Fibroblast of villous mesenchyme (primary cell): ENCODE measurements at regions not wholly inside any gene's neighbourhood (a gene's known extent, or its start where the extent isn't known, plus 50 kb on each side); places are given as distances from the start of the nearest gene placed in this dataset.

Experiments used
- DNase-seq: peaks from one replicate; pipeline ENCODE4 v3.0.0-alpha.2; 2010; ENCODE audit warnings: low read depth
- H3K4me3 ChIP-seq: 2 replicates; pipeline ENCODE4 v1.5.1; 2011; ENCODE audit warnings: low read depth, mild to moderate bottlenecking, low read length
- TF ChIP-seq, protein P1 (sequence below): IDR thresholded peaks from 2 replicates; pipeline ENCODE4 v1.5.1; 2012; ENCODE audit warnings: low read depth, mild to moderate bottlenecking, low read length; ENCODE audit not compliant: insufficient read depth

DNA sequence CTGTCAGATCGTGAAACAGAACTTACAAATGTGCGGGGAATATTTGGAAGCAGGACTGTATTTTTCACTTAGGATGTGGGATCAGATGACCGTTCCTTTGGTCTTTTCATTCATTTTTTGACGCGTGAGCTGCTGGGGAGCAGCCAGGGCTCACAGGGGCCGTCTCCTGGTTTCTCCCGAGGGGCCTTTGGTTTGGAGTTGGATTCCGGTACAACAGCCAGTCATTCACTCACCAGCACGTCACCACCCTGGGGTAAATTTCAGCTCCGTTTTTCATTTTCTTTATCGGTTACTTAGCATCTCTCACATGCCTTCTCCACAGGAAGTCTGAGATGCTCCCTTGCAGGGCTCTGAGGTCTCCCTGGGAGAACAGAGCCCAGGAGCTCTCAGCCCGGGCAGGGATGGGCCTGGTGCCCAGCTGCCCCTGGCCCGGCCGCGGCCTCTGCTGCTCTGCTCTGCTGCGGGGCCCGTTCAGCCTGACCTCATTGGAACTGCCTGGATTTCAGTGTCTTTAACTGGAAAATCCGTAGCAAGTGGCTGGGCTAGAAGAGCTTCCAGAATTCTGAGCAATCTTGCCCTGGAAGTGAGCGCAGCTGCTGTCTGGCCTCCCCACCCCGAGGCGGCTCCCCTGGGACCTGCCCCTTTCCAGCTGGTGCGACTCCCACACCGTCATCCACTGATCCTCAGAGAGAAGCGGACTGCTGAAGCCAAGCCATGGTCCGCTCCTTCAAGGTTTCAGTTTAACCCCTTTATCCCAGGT lies 335.6 kb downstream of the EIPR1 start:
- TF ChIP-seq, protein P1, sequence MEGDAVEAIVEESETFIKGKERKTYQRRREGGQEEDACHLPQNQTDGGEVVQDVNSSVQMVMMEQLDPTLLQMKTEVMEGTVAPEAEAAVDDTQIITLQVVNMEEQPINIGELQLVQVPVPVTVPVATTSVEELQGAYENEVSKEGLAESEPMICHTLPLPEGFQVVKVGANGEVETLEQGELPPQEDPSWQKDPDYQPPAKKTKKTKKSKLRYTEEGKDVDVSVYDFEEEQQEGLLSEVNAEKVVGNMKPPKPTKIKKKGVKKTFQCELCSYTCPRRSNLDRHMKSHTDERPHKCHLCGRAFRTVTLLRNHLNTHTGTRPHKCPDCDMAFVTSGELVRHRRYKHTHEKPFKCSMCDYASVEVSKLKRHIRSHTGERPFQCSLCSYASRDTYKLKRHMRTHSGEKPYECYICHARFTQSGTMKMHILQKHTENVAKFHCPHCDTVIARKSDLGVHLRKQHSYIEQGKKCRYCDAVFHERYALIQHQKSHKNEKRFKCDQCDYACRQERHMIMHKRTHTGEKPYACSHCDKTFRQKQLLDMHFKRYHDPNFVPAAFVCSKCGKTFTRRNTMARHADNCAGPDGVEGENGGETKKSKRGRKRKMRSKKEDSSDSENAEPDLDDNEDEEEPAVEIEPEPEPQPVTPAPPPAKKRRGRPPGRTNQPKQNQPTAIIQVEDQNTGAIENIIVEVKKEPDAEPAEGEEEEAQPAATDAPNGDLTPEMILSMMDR: no peak
- DNase-seq: no peak
- no peak overlapping the region for H3K4me3 ChIP-seq

DNA sequence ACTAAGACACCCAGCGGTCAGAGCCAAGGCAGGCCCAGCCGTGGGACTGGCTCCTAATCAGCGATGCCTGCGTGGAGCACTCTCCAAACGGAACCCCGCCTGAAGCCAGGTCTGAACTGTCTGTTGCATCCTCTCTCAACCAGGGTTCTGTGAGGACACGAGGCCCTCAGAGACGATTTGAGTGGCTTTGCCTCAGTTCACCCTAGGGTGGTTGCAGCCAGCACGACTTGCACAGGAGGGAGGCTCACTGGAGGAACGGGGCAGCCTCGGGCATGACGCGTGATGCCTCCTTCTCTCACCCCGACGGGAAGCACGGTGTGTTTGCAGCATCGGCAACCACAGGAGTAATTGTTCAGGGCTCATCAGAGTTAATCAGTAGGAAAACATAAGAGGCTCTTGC lies 336.4 kb downstream of the EIPR1 start:
- TF ChIP-seq, protein P1: no peak
- H3K4me3 ChIP-seq: no peak overlapping the region
- no peak for DNase-seq

DNA sequence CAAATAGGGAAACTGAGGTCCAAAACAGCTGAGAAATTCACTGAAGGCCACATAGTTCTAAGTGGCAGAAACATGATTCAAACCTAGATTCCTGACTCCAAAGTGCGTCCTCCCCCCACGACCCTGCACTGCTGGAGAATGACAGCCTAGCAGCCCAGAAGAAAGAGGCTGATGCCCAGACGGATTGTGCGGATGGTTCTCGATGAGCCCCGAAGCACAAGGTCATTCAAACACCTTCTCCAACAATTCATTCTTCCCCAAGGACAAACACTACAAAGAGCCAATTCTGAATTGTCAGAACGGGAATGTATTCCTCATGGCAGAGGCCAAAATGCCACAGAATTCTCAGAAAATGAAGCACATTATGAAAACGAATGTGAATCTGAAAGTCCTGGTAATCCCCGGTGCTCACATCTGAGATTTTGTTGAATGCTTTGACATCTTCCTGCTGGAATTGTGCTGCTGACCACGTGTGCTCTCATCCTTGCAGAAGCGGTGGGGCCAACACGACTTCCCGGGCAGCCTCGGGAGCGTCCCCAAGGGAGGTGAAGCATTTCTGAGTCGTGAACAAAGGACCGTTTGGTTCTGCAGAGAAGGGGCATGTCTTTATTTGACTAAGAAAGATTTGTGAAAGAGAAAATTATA lies 337.0 kb downstream of the EIPR1 start:
- TF ChIP-seq, protein P1: no peak
- H3K4me3 ChIP-seq: no peak overlapping the region
- DNase-seq: no peak

DNA sequence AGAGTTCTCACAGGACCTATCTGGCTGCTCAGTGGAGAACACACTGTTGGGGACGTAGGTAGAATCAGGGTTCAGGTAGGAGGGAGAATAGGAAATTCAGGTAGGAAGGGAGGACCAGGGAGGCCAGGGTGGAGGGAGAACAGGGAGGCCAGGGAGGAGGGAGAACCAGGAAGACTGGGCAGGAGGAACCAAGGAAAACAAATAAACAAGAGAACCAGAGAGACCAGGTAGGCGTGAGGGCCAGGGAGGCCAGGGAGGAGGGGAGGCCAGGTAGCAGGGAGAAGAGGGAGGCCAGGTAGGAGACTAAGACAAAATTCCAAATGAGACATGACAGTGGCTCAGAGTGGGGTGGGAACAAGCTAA lies 337.6 kb downstream of the EIPR1 start:
- H3K4me3 ChIP-seq: no peak overlapping the region
- no peak for DNase-seq
- TF ChIP-seq, protein P1: no peak

DNA sequence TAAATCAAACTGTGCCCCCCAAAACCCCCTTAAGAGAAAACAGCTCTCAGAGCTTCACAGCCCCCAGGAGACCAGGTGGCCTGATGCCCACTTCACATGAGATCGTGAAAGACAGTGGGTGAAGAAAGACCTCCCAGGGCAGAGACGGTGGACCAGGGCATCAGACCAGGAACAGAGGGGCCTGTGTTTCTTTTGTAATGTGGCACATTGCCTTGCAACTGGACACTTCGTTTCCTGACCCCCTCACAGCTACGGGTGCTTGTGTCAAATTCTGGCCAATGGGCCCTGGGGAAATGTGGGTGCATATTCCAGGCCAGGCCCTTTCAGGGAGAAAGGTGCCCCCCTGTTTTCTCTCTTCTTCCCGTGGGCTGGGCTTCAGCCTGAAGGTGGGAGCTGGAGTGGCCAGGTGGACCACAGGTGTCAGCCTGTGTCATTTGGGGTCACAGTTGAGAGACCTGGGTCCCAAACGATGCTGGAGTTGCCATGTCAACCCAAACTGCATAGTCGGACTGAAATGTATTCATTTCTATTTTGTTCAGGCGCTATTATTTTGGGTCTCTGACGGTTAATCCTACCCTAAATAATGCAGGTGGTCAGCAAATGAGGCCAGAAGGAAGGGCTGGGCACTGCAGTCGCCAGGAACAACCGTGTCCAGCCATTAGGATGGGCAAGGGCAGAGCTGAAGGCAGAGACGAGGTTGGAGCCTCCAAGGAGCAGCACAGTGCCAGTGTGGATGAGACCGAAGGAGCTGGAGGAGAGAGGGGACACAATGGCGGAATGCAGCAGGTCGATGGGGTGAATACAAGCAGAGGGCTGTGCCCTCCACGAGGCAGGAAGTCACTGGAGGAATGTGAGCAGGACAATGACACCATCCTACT lies 338.2 kb downstream of the EIPR1 start:
- TF ChIP-seq, protein P1: no peak
- H3K4me3 ChIP-seq: no peak overlapping the region
- no peak for DNase-seq

DNA sequence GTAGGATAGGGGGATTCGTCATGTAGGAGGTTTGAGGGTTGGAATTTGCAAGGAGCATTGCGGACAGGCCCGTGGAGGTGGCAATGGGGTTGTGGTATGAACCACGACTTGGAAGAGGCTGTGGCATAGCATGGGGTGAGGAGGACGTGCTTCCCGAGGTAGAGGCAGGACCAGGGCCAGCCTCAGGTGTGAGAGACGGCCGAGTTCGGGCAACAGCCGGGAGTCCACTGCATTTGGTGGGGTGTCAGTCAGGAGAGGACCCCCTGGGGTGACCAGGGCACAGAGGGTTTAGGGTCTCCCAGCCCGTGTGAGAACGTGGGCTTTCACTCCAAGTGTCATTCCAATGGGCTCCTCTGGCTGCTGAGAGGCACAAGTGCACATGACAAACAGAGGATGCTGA lies 339.0 kb downstream of the EIPR1 start:
- no peak overlapping the region for H3K4me3 ChIP-seq
- no peak for DNase-seq
- TF ChIP-seq, protein P1: no peak
